ENCODE measurements at regions not wholly inside any gene's neighbourhood (a gene's known extent, or its start where the extent isn't known, plus 50 kb on each side); places are given as distances from the start of the nearest gene placed in this dataset.
"Not testable (repeated sequence)": the region's sequence is repeated elsewhere in the genome, so short reads cannot be mapped to it uniquely, and the experiment has no call there.

DNA sequence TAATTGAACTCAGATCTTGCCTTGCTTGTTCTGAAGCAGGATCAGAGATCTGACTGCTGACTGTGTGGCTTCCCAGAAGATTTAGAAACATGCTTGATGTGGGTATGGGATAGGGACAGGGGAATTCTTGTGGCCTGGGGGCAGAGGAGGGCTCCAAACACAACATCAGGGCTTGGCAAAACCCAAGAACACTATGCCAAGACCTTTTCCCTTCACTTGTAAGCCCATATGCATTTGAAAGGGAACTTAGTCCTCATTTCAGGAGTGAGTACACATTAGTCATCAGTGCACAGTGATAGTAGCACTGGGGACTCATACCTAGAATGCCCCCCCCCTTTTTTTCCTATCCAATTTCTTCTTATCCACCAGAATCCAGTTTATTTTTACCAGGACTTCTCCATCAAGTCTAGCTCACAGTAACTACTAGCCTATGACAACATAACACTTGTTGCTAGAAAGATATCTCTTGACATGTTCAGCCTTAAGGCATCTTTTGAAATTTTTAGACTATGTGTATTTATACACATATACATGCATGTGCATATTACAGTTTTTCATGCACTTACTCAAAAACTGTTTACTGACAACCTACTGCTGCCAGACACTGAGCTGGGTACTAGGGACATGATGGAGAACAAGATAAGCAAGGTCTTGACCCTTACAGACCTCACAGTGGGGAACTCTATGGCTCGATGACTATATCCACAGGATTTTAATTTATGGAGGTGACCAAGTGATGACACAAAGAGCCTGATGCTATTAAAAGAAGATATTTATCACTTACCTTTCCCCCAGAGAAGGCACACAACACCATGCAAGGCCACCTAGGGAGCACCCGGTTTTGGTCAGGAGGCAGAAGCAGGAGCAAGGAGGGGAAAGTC lies 158.3 kb upstream of the MAP3K1 start:
- DNase-seq, result no peak

DNA sequence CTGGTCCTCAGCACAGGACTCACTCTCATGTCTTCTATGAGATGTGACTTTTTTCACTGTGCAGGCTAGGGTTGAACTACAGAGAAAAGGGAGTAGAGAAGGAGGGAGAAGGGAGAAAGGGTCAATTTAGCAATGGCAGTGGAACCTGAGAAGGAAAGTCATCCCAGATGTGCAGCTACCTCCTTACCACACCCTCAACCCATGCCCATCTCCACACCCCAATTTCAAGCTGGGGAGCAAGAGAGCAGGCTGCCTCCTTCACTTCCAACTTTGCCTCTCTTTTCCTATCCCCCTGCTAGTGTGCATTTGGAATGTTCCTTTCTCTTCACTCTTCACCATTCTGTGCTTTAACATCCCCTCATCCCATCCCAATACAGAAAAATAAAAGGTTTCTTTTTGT lies 163.5 kb upstream of the MAP3K1 start:
- no peak for DNase-seq

DNA sequence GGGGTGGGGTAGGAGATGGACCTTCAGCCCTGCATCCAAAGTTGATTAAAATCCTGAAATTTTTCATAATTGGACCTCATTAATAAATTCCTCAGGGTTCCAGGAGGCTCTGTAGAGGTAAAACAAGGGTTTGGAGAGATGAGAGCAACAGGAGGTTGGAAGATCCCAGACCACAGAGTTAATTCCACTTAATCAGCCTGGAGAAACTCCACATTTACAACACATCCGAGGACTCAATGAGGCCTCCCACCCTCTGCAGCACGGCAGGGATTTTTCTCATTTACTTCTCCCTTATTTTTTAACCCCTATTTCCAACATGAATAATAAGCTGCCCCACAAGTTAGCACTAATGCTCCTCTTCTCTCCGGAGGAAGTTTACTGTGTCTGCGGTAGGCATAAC lies 165.0 kb upstream of the MAP3K1 start:
- DNase-seq, result no peak

DNA sequence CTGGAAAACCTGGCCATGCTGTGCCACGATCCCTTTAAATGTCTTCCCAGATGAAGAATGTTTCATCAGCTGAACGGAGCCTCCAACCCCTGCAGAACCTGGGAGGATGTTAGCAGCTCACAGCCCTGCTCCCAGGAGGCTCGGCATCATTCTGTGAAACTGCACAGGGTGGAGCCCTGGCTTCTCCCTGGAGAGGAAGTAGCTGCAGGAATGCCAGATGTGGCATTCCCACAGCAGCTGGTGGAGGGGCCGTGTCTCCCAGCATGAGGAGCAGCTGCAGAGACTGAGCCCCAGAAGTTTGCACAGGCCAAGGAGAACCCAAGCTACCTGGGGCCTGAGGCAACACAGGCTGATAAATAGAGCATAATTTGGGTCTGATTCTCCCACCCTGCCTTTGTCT lies 165.8 kb upstream of the MAP3K1 start:
- DNase-seq, result no peak

DNA sequence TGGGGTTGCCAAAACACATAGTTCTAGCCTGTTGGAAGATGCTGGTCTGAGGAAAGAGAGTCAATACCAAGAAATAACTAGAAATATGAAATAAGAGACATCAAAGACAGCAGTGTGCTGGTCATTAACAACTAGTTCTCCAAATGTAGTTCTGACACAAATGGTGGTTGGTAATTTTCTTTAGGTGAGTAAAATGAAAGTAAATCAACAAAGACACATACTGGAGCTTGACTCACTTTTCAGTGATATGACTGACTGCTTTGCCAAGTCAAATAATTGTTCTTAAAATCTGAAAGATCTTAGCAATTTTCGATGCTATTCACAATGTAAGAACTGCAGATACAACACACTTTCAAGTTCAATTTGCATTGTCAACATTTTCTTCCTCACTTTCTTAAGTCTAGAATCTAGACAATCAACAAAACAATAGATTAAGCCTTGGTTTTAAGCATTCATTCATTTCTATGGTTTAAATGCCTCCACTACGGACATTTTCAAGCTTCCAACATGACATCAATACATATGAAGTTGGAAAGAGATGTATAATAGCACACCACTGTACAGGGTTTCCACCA lies 166.8 kb upstream of the MAP3K1 start:
- no peak for DNase-seq

DNA sequence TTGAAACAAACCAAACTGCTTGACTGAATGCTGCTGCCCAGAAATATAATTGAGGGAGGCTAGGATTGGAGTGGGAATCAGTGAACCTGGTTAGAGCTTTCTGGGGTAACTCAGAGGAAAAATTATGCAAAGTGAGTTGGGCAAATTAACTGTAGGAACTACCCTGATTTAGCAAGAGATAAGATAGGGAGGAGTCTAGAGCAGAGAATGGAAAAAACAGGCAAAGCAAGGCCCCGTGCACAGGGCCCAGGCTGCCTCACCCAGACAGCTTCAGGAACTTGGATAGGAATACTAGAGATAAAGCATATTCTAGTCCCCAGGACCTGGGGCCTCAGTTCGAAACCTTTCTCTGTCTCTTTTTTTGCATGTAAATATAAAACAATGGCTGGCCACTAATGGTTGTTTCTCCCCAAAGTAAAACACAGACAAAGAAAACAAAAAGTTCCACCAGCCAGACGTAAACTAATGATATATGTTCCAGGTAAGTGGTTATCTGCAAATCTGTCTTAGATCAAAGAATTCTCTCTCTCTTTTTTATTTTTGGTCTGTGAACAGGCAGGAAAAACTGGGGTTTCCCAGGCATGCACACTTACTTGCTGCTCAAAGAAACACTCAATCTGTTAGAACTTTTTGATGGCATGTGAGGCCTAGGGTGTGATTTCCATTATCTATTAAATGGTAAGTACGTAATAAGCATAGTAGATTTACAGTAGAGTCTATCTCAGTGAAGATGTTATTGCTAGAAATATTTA lies 168.1 kb upstream of the MAP3K1 start:
- DNase-seq, result no peak

DNA sequence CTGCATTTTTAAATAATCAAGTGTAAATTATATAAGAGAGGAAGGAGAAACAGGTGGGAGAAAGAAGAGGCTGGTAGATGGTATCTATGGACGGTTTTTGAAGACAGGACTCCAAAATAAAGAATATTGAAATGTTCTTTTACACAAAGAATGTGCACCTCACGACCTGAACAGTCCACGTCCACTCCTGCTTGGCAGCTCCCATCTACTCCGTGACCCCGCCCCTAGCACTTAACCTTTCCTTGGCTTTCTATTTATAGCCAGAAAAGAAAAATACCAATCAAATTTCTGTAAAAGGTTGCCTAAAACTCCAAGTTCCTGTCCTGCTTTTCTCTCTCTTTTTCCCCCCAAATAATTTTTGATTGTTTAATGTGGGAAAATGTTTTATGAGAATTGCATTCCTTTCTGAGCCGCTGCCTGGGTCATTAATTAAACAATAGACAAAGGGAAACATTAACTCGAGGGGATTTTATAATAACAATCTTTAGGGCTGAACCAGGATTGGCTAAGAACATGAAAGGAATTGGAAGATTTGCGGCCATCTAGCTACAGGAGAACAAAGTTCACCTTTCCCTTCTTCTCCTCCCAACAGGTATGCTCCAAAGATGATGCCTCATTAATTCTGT lies 173.6 kb upstream of the MAP3K1 start:
- no peak for DNase-seq

DNA sequence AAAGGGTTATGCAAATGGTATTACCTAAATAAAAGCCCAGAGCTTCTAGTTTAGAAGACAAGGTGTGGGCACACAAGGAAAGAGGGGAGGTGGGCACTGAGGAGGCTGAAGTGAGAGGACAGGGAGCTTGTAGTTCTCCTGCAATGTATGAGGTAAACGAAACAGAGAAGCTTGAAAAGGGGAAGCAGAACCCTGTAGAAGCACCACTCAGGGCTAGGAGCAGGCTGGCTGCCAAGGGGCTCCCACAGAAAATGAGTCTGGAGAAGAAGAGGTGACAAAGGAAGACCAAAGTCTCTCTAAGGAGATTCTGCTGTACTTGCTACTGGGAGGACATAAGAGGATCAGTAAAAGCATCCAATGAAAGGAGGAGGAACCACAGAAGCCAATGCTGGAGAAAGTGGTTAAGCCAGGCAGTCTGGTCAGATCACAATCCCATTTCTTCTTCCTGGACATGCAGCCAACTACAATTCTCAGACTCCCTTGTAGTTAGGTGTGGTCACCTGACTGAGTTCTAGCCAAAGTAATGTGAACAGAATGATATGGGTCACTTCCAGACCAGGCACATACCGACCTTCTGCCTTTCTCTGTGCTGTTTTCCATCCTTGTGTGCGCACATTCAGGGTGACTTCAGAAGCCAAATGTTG lies 174.5 kb upstream of the MAP3K1 start:
- DNase-seq, result no peak

DNA sequence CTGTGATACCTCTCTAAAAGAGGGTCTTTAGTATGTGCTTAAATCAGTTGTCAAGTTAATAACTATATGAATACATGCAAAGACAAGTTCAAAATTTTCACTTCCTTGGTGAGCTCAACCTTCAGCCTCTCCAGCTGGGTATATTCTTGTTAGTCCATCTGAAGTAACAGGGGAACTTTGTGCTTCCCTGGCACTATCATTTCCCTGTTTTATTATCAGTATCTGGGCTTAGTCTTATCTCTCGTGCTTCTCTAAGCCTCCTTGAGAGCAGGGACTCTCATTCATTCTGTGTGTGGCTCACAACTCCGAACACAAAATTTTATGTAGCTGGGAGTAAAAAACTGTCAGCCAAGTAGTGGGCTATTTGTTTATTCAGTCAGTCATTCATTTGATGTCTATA lies 175.9 kb upstream of the MAP3K1 start:
- DNase-seq, result no peak

DNA sequence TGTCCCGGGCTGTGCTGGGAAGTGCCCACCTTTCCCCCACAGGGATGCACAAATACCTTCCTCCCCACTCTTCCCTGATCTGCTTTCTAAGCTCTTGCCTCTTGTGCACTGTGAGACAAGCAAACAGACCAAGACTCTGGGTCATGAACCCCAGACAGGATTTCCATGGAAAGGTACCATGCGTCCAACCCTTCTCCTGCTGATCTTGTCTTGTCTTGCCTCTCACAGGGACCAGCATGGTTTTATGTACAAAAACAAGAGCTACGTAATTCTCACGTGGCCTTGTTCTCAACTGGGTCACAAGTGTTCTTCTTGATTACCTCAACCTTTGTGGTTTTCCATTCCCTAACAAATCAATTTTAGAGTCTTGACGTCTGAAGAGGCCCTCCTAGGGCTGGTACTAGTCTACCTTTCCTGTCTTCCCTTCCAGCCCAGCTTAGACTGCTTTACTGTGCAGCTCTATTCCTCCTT lies 176.5 kb upstream of the MAP3K1 start:
- no peak for DNase-seq

DNA sequence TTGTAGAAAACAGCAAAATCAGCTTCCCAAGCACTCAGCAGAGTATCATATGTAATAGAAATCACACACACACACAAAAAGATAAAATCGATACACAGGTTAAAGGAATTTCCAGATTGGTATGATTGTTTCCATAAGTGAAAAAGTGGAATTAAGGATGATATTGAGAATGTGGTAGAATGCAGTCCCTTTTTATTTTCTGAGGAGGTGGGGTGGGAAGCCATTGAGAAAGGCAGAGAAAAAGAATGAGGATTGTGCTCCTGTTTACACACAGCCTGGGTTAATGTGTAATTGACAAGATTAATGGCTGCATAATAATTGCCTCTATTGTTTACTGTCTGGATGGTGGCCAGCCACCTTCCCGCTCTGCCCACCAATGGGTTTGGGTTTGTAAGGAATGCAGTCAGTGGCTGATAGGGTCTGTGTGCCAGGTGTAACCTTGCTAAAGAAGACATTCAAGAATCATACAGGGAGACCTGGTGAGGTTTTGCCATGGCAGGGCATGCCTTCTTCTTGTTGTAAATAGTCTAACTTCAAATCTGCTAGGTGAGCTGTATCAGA lies 177.2 kb upstream of the MAP3K1 start:
- DNase-seq, result no peak

DNA sequence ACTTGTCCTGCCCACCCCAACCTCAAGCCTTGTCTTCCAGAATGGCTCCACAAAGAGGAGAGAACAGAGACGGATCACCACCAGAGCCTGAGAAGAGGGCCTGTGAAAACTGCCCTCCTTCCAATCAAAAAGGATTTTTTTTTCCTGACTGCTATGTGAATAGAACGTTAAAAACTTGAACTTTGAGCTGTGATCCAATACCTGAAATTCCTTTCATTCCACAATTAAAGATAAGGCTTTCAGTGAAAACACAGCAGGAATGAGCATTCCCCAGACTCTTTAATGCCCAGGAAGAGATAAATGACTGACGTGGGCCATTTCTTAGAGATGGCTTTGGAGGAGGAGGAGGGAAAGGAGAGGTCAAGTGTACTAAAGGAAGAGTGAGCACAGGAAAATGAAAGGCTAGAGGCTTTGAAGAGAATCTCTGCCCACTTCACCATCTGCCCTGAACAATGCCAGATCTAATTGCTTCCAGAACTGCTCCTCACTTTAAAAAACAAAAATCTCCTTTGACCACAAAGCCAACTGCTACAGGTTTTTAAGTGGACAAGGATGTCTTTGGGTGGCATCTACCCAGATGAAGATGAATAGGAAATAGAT lies 177.9 kb upstream of the MAP3K1 start:
- no peak for DNase-seq

DNA sequence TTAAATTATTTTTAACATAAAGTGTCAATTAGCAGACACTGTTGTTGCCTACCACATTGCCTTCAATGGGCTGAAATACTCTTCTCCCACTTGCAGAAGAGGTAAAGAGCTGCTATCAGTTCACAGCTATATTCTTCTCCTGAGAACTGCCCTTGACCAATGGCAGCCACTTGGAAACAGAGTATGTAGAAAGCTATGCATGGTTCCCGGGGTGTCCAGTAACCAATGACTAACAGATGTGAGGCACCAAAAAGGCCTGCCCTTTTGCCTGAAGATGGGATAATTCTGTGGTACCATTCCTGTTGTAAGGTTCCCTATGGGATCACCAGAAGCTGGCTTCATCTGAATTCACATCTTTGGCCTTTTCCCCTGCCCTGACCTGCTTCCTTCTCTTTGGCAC lies 181.4 kb upstream of the MAP3K1 start:
- DNase-seq, result no peak

DNA sequence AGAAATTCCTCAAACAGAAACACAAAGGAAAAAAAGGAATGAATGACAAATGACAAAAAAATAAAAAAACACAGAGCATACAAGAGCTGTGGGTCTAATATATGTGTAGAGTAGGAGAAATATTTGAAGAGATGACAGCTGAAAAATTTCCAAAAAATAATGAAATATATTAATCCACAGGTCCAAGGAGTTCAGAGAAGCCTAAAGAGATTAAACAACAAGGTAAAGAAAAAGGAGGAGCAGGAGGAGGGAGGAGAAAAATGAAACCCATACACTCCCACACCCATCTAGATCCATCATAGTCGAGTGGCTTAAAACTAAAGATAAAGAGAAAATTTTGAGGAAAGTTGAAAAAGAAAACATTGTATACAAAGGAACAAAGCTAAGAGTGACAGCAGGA lies 182.4 kb upstream of the MAP3K1 start:
- no peak for DNase-seq

DNA sequence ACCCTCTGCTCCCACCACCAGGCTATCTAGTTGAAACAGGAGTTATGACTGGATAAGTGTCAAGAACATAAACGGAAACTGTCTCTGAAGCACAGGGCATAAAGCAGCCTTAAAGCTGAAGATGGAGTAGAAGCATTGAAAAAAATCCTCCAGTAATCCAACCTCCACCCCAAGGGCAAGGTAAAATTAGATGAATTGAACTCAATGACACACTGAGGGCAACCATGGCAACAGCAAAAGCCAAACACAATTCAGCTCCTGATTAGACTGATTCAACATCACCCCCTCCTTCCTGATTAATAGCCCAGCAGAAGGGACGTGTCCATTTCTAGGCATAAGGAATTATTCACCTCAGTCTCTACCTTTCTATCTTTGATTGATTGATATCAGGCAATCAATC lies 183.2 kb upstream of the MAP3K1 start:
- DNase-seq, result no peak

DNA sequence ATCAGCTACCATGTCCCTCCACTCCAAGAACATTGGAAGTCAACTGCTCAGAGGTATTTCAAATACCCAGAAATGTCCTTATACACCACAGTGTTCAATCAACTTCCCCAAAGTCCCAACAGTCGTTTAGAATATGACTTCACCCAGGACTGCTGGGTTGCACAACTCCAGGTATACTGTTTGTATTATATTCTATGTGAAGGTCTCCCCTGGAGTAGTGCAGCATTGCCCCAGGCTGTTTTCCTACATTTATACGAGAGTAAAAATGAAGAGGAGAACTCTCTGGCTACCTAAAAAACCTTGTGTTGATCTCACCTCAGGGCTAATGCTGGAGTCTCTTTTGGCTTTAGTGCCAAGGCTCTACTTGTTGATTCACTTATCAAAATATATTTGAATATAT lies 183.6 kb upstream of the MAP3K1 start:
- DNase-seq, result no peak

DNA sequence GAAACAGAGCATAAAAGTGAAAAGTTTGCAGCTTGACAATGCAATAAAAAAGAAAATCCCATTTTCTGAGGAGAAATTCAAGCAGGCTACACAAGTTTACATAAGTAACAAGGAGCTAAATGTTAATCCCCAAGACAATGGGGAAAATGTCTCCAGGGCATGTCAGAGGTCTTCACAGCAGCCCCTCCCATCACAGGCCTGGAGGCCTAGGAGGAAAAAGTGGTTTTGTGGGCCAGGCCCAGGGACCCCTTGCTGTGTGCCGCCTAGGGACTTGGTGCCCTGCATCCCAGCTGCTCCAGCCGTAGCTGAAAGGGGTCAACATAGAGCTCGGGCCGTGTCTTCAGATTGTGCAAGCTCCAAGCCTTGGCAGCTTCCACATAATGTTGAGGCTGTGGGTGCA lies 186.7 kb upstream of the MAP3K1 start:
- not testable (repeated sequence) for DNase-seq

DNA sequence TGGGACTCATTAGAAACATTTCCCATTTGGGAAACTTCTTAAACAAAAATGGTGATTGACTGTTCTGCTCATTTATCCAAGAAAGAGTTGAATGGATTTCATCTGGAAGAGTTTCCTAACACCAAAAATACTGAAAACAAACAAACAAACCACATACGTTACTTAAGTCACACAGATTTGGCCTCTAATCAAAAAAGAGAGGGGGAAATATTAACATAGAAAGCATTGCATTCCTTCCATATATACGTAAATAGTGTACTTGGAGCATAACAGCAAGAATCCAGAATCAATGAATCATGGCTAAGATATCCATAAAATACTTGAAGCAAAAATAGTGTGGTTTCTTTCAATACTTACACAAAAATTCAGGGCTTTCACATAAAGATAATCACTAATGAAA lies 189.8 kb upstream of the MAP3K1 start:
- no peak for DNase-seq

DNA sequence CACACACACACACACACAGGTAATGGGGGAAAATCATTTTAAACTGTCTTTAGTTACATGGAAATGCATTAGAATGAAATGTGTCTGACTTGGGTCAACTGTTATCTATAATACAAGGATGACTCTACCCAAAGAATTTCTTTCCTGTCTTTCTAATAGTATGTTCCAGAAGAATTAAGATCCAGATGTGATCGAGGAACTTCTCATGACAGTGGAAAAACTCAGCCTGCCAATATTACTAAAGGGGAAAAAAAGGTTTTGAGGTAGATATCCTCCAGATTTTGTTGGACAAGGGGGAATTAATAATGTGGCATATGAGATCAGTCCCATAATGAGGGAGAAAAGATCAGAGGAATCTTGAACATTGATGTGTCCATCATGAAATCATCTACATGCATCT lies 190.6 kb upstream of the MAP3K1 start:
- no peak for DNase-seq

DNA sequence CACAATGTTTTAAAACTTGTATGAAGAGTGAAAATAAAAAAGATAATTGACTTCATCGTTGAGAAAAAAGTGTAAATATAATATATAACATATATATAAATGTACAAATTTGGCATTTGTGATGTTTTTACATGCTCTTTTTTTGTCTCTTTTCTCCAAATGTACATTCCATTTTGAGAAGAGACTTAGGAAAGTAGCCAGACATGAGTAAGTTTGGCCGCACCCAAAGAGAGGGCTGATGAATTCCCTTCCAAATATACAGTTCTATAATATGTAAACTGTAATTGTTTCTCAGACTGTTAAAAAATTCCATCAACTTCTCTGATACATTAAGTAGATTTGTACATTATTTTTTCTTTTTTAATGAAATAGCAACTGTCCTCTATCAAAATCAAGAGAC lies 193.2 kb upstream of the MAP3K1 start:
- DNase-seq, result no peak

DNA sequence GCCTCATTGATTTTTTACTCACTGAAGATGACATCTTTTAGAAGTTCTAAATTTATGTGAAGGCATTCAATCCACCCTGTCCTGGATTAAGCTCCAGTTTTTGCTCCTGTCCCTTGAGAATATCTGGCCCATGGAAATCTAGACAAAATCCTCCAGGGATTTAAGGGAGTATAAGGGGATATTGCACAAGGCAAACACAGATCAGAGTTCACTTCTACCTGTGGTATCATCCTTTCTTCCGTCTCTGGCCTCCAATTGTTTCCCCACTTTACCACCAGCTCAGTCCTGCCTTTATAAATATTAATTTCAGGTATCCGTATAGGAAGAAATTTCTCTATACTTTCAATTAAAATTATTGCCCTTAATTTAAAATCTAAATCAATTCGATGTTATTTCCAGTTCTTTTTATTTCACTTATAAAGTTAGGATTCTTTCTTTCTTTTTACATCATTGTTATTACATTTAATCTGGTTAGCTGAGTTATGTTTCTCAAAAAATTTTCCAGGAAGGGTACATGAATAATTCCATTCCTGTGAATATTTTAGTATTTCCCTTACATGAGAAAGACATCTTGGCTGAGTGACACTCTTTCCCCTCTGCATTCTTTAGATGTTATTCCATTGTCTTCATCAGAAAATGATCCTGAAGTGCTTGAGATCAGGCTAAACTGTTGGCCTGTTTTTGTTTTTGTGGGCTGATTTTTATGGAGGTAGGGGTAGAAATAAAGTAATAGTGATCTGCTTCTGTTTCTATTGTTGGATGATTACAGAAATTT lies 194.3 kb upstream of the MAP3K1 start:
- DNase-seq, result no peak
